HG03175 (cell line): ENCODE measurements at regions not wholly inside any gene's neighbourhood (a gene's known extent, or its start where the extent isn't known, plus 50 kb on each side); places are given as distances from the start of the nearest gene placed in this dataset.

Experiments
- ATAC-seq: cut with Tn5 transposase; IDR thresholded peaks from one replicate; pipeline ENCODE4 v1.9.1; 2021; ENCODE audit warnings: mild to moderate bottlenecking, moderate library complexity; ENCODE audit not compliant: unreplicated experiment

- no peak for ATAC-seq
These were observed 626.9 kb upstream of the ADGRL4 start for GRCh38 chr1:79633456-79633855.

GRCh38 chr1:79629414-79629813 is 622.9 kb upstream of the ADGRL4 start:
- peak; percentile 74 for ATAC-seq

GRCh38 chr1:79617777-79618176 is 611.2 kb upstream of the ADGRL4 start:
- no peak for ATAC-seq

GRCh38 chr1:79614762-79615161 is 608.2 kb upstream of the ADGRL4 start:
- peak; percentile 48 for ATAC-seq

GRCh38 chr1:79614106-79614505 is 607.6 kb upstream of the ADGRL4 start:
- ATAC-seq: no peak

GRCh38 chr1:79613046-79613445 is 606.5 kb upstream of the ADGRL4 start:
- no peak for ATAC-seq

- ATAC-seq: no peak
These were observed 598.1 kb upstream of the ADGRL4 start for GRCh38 chr1:79604490-79605198.

- no peak for ATAC-seq
These were observed 597.3 kb upstream of the ADGRL4 start for GRCh38 chr1:79603843-79604242.

- ATAC-seq: no peak
These were observed 592.7 kb upstream of the ADGRL4 start for GRCh38 chr1:79599257-79599656.

- ATAC-seq: no peak
These were observed 589.4 kb upstream of the ADGRL4 start for GRCh38 chr1:79595931-79596330.

GRCh38 chr1:79594121-79594698 is 587.7 kb upstream of the ADGRL4 start:
- ATAC-seq: no peak

- ATAC-seq: no peak
These were observed 586.2 kb upstream of the ADGRL4 start for GRCh38 chr1:79592707-79593106.

- no peak for ATAC-seq
These were observed 582.2 kb upstream of the ADGRL4 start for GRCh38 chr1:79588719-79589118.

- ATAC-seq: no peak
These were observed 580.7 kb upstream of the ADGRL4 start for GRCh38 chr1:79587229-79587628.

- no peak for ATAC-seq
These were observed 579.3 kb upstream of the ADGRL4 start for GRCh38 chr1:79585801-79586200.

- no peak for ATAC-seq
These were observed 568.9 kb upstream of the ADGRL4 start for GRCh38 chr1:79575424-79575823.

- ATAC-seq: no peak
These were observed 561.9 kb upstream of the ADGRL4 start for GRCh38 chr1:79568411-79568810.

- ATAC-seq: no peak
These were observed 555.0 kb upstream of the ADGRL4 start for GRCh38 chr1:79561521-79561978.

GRCh38 chr1:79556189-79556588 is 549.7 kb upstream of the ADGRL4 start:
- ATAC-seq: no peak

- no peak for ATAC-seq
These were observed 548.2 kb upstream of the ADGRL4 start for GRCh38 chr1:79554688-79555087.

- ATAC-seq: no peak
These were observed 544.8 kb upstream of the ADGRL4 start for GRCh38 chr1:79551321-79551720.

GRCh38 chr1:79550402-79550801 is 543.9 kb upstream of the ADGRL4 start:
- ATAC-seq: no peak

- ATAC-seq: no peak
These were observed 542.7 kb upstream of the ADGRL4 start for GRCh38 chr1:79549201-79549600.
